Activated CD4-positive, alpha-beta T cell treated with anti-CD3 and anti-CD28 coated beads, Interleukin-2, amount 50 U/mL, for 1 hour (primary cell): ENCODE measurements at regions not wholly inside any gene's neighbourhood (a gene's known extent, or its start where the extent isn't known, plus 50 kb on each side); places are given as distances from the start of the nearest gene placed in this dataset.

Experiments
- DNase-seq: peaks from one replicate; pipeline ENCODE4 v3.0.0-alpha.2; 2020

GRCh38 chr17:71966459-71967313, 154.1 kb upstream of the SOX9 start:
- DNase-seq: no peak

DNA sequence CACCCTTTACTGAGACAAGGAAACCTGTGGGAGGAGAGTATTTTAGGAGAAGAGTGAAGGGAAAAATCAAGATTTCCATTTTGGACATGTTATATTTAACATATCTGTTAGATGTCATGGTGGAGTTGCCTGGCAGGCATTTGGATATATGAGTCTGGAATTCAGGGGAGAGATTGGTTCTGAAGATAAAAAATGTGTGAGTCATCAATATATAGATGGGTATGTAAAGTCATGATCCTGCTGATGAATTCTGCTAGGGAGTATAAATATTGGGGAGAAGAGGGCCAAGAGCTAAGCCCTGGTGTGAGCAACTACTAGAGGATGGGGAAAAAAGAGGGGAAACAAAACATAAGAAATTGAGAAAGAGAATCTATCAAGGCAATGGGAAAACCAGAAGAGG, 151.3 kb upstream of the SOX9 start:
- DNase-seq: no peak

DNA sequence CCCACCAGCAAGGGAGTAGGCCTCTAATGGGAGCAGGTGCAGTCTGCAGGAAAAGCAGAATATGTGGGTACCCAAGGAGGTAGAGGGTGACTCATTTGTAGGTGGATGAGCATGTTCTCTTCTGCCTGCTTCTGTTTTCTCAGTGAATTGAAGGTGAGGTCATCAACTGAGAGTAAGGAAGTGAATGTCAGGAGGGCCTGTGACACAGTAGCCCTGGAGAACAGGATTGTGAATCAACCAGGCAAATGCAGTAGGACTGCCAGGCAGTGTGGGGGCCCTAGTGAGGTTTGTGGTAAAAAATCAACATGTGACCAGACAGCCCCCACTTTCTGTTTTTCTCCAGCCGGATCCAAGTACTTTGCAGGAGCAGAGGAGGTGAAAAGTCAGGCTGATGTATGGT, 150.5 kb upstream of the SOX9 start:
- DNase-seq: no peak

DNA sequence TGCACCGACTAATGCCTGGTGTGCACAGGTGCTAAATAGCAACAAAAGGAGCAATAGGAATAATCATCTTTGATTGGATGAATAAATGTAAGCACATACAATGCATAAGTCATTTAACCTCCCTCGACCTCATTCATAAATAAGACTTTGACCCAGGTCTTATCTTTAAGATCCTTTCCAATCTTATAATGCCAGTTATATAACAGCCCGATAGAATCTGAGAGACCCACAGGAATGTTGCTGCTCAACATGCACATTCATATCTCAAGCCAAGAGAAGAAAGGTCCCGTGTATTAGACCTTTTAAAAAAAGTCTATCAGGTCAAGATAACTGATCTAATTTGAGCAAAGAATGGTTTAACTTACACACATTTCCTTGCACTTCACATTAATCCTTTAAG, 146.8 kb upstream of the SOX9 start:
- DNase-seq: no peak

DNA sequence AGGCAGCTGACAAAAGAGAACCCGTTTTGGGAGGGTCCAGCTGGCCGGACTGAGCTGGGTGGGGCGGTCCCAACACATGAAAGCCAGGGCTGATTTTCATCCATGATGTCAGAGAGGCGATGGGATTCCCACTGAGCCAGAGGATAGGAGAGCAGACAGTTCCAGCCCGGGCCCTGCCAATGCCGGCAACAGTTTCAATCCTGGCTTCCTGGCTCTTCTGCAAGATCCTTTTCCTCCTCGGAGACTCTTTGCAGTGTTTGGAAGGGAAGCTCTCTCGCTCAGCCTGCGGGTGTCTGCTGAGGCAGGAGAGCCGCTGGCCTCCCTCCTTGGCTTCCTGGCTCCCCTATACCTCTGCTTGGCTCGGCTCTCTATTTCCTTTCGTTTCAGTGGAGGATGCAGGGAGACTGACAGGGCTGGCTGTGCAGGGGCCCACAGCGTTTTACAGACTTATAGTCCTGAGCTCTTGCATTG, 145.5 kb upstream of the SOX9 start:
- no peak for DNase-seq

DNA sequence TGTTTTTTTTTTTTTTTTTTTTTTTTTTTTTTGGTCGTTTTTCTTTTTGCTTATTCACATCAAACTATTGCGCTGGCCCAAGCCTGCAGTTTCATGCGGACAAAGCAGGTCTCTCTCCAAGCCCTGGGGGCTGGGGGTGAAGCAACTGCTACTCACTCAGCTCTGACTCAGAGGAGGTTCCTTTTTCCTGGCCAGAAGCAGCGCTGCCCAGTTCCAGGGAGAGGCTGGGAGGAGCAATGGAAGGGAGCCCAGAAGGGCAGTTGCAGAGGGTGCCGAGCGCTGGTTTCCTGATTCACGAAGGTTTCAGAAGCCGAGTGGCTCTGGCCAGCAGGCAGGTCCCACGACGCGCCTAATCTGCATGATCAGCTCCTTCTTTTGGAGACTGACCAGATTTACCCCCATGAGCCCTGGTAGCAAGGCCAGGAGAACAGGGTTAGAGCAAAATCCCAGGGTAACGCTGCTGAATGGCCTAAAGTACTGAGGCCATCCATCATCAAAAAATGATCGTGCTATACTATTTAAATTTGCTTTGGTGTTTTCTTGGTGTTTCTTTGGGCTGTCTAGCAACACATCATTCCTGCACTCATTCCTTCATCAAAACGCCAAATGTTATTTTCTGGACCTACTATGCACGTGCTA, 144.7 kb upstream of the SOX9 start:
- no peak for DNase-seq

- DNase-seq: no peak
Observed at GRCh38 chr17:71978435-71978834, 142.4 kb upstream of the SOX9 start.

DNA sequence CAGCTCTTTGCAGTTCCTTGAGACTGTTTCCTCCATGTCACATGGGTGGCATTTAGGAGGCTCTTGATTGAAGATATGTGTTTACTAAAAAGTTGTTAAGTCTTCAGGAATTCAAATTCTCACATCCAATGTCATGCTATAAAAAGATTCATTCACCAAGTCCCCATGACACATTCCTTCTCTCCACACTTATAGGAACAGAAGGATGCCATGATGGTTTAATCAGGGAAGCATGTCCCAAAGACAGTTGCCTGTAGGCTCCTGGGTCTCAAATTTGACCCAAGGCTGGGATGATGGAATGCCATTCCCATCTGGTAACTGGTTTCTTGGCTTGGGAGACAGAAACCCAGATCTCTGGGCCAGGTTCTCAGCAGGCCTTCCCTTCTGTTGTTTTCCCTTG, 140.6 kb upstream of the SOX9 start:
- DNase-seq: no peak

GRCh38 chr17:71983828-71984227, 137.0 kb upstream of the SOX9 start:
- no peak for DNase-seq

GRCh38 chr17:71985111-71986039, 135.4 kb upstream of the SOX9 start:
- no peak for DNase-seq

- DNase-seq: no peak
Observed at GRCh38 chr17:71986886-71987285, 133.9 kb upstream of the SOX9 start.

GRCh38 chr17:71987634-71988033, 133.2 kb upstream of the SOX9 start:
- no peak for DNase-seq

GRCh38 chr17:71989117-71989516, 131.7 kb upstream of the SOX9 start:
- DNase-seq: no peak

- DNase-seq: no peak
Observed at GRCh38 chr17:71993363-71993762, 127.5 kb upstream of the SOX9 start.

- no peak for DNase-seq
Observed at GRCh38 chr17:71995590-71995989, 125.2 kb upstream of the SOX9 start.

GRCh38 chr17:72004011-72004427, 116.8 kb upstream of the SOX9 start:
- no peak for DNase-seq

DNA sequence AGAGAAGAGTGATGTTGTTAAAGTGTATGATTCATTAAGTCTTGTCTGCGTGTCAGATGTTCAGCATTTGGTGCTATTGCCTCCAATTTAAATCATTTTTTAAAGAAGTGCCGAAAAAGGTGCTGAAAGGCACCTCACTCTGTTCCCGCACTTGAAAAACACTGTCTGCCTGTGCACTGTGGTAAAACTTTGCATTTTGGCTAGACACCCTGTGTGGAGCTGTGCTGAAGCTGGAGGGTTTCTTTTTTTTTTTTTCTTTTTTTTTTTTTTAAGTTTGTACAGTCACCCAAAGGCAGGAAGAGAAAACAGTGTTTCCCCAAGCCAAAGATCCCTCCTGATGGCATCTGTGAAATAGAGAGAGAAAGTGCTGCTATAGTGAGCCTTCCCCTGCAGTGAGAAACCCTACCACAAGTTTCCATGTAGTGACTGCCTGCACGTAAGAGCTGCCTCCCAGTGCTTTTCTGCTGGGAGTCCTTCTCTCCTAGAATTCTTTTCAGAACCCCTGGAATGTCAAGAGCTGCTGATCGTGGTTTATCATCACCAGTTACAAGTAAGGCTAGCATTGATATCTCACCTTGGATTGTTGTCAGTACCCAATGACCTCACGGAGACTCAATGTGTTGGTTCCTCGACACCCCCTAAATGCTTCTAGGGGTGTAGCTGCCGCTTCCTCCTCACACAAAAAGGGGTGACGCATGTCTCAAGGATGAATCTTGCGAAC, 116.0 kb upstream of the SOX9 start:
- DNase-seq: no peak

DNA sequence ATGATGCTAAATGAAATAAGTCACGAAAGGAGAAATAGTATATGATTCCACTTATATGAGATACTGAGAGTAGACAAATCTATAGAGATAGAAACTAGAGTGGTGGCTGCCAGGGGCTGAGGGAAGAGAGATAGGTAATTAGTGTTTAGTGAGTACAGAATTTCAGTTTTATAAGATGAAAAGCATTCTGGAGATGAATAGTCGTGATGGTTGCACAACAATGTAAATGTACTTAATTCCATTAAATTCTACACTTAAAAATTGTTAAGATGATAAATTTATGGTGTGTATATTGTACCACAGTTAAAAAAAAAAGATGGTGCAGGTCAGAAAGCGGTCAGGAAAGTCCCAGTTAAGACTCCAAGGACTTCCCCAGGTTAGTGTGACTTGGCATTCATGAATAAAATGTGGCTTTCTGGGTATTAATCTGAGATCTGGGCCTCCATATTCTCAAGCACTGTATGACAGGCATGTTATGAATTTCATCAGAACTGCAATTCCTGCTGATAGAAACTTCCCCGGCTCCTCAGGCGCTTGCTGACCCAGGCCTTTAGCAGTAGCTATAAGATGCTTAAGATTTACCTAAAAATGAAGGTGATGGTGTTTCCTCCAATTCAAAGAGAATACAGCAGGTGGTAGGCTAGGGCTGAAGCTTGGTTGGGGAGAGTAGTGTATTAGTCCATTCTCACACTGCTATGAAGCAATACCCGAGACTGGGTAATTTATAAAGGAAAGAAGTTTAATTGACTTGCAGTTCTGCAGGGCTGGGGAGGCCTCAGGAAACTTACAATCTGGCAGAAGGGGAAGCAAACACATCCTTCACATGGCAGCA, 115.3 kb upstream of the SOX9 start:
- no peak for DNase-seq

- DNase-seq: no peak
Observed at GRCh38 chr17:72008236-72008876, 112.5 kb upstream of the SOX9 start.

DNA sequence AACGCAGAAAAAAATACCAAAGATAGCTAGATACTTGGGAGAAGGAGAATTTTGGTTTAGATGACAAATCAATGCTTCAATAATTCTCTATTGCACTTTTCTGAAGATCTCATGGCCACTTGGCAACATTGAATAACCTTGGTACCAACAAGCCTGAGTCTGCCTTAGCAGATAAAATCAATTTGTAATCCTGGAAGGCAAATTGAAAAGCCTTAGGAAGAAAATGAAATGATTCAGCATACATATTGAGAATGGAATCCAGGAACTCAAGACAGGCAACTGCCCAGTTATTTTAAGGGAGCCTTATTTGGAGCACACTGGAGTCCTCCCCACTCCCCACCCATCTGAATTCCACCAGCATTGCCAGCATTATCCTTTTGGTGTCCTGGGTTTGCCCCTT, 109.3 kb upstream of the SOX9 start:
- DNase-seq: no peak

DNA sequence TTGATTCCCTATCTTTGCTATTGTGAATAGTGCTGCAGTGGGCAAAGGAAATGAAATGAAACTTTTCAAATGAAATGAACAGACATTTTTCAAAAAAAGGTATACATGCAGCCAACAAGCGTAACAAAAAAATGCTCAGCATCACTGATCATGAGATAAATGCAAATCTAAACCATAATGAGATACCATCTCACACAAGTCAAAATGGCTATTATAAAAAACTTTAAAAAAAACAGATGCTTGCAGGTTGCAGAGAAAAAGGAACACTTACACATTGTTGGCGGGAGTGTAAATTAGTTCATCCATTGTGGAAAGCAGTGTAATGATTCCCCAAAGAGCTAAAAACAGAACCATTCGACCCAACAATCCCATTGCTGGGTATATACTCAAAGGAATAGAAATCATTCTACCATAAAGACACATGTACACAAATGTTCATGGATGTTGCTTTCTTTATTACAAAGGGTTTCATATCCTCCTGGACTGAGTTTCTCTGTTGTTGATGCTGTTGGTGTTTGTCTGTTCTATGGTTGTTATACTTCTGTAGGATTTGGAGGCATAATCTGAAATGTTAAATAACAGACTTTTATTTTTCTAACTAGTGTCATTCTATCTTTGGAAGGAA, 99.3 kb upstream of the SOX9 start:
- DNase-seq: no peak
